Activated CD8-positive, alpha-beta memory T cell treated with anti-CD3 and anti-CD28 coated beads for 36 hours (primary cell): ENCODE measurements at regions not wholly inside any gene's neighbourhood (a gene's known extent, or its start where the extent isn't known, plus 50 kb on each side); places are given as distances from the start of the nearest gene placed in this dataset.
"Not testable (repeated sequence)": the region's sequence is repeated elsewhere in the genome, so short reads cannot be mapped to it uniquely, and the experiment has no call there.

Source experiments
- CTCF ChIA-PET: fragments of 350-600 bp; sonication (Branson Sonifier 250); formaldehyde crosslinking; loops from one replicate; lab custom pipeline; 2021; ENCODE audit warnings: antibody characterized with exemption; lab: Charles Lee
- POLR2A ChIA-PET: fragments of 350-600 bp; sonication (Branson Sonifier 250); formaldehyde crosslinking; loops from one replicate; lab custom pipeline; 2021; ENCODE audit warnings: antibody characterized with exemption; lab: Charles Lee

- ChIA-PET POLR2A (no interaction called here), CTCF (no interaction called here)
These were observed 103.4 kb upstream of the CDK6 start for GRCh38 chr7:92939666-92940360.

- ChIA-PET POLR2A (interaction anchor here (0.6 kb wide), 1 partner anchor 59 kb away, joined by 3 read pairs; no protein-coding TSS in a partner anchor), CTCF (no interaction called here)
These were observed 97.7 kb upstream of the CDK6 start for GRCh38 chr7:92934096-92934495.

GRCh38 chr7:92932450-92932849 lies 96.1 kb upstream of the CDK6 start:
- CTCF ChIA-PET = no interaction called here

GRCh38 chr7:92930404-92930803 lies 94.0 kb upstream of the CDK6 start:
- CTCF ChIA-PET = no interaction called here

More at GRCh38 chr7:92932450-92932849, 96.1 kb upstream of the CDK6 start:
- POLR2A ChIA-PET = no interaction called here

GRCh38 chr7:92926697-92927044 lies 90.3 kb upstream of the CDK6 start:
- CTCF ChIA-PET = no interaction called here
- POLR2A ChIA-PET = no interaction called here

More at GRCh38 chr7:92930404-92930803, 94.0 kb upstream of the CDK6 start:
- POLR2A ChIA-PET = no interaction called here

GRCh38 chr7:92925876-92926696 lies 89.7 kb upstream of the CDK6 start:
- CTCF ChIA-PET = no interaction called here
- POLR2A ChIA-PET = no interaction called here

- ChIA-PET POLR2A (no interaction called here), CTCF (no interaction called here)
These were observed 88.4 kb upstream of the CDK6 start for GRCh38 chr7:92924800-92925199.

- ChIA-PET CTCF (no interaction called here), POLR2A (no interaction called here)
These were observed 80.9 kb upstream of the CDK6 start for GRCh38 chr7:92917230-92917629.

GRCh38 chr7:92916770-92917224 lies 80.4 kb upstream of the CDK6 start:
- ChIA-PET CTCF (no interaction called here), POLR2A (no interaction called here)

- ChIA-PET POLR2A (no interaction called here), CTCF (no interaction called here)
These were observed 79.0 kb upstream of the CDK6 start for GRCh38 chr7:92915348-92915747.

- POLR2A ChIA-PET = no interaction called here
These were observed 78.3 kb upstream of the CDK6 start for GRCh38 chr7:92914645-92915044.

GRCh38 chr7:92913849-92914248 lies 77.5 kb upstream of the CDK6 start:
- CTCF ChIA-PET = no interaction called here
- POLR2A ChIA-PET = no interaction called here

More at GRCh38 chr7:92914645-92915044, 78.3 kb upstream of the CDK6 start:
- CTCF ChIA-PET = no interaction called here

- ChIA-PET CTCF (no interaction called here), POLR2A (no interaction called here)
These were observed 74.6 kb upstream of the CDK6 start for GRCh38 chr7:92910976-92911375.

- POLR2A ChIA-PET = interaction anchor here (0.5 kb wide), 1 partner anchor 34 kb away, joined by 3 read pairs; no protein-coding TSS in a partner anchor
These were observed 73.5 kb upstream of the CDK6 start for GRCh38 chr7:92909686-92910475.

GRCh38 chr7:92904244-92905131 lies 68.1 kb upstream of the CDK6 start:
- ChIA-PET POLR2A (interaction anchor here (0.7 to 1.3 kb wide), 5 partner anchors 68 to 259 kb away, joined by 3 to 7 read pairs (median 5); partner anchors contain the start of gene CDK6), CTCF (interaction anchor here (1.6 to 2.2 kb wide), 2 partner anchors 72 to 132 kb away, joined by 5 to 8 read pairs; no protein-coding TSS in a partner anchor)

More at GRCh38 chr7:92909686-92910475, 73.5 kb upstream of the CDK6 start:
- CTCF ChIA-PET = no interaction called here

- ChIA-PET POLR2A (no interaction called here), CTCF (no interaction called here)
These were observed 62.4 kb upstream of the CDK6 start for GRCh38 chr7:92898798-92899197.

- CTCF ChIA-PET, POLR2A ChIA-PET: not testable (repeated sequence)
These were observed 58.5 kb upstream of the CDK6 start for GRCh38 chr7:92894857-92895256.

GRCh38 chr7:92889081-92889480 lies 52.7 kb upstream of the CDK6 start:
- CTCF ChIA-PET = no interaction called here
- POLR2A ChIA-PET = no interaction called here
